ENCODE measurements at regions not wholly inside any gene's neighbourhood (a gene's known extent, or its start where the extent isn't known, plus 50 kb on each side); places are given as distances from the start of the nearest gene placed in this dataset.

DNA sequence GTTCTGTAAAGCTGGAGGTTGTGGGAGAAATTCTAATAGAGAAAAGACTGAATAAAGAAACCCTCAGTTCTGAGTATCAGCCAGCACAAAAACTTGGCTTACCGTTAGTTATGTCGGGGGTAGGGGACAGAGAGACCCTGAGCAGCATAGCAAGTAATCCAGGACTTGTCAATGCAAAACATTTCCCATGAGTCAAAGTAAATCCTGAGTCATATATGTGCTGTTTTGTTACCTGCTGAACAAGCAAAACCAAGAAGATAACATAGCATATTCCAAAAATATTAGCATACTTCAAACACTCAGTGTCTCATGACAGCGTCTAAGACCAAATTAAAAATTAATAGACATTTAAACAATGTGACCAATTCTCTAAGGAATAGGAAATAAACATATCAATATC is 75.1 kb upstream of the LUZP2 start:
- Histone ChIP-seq H3K4me3 (ENCODE audit: insufficient read depth, low read depth, low read length) (no peak overlapping the region), H3K36me3 (replicated peaks; ENCODE audit: control insufficient read depth, insufficient read depth, low read length) (no peaks in the 10 kb centered on the region), H3K27me3 (ENCODE audit: control insufficient read depth, insufficient read depth, low read length) (no peaks in the 10 kb centered on the region)
- no peak for DNase-seq

DNA sequence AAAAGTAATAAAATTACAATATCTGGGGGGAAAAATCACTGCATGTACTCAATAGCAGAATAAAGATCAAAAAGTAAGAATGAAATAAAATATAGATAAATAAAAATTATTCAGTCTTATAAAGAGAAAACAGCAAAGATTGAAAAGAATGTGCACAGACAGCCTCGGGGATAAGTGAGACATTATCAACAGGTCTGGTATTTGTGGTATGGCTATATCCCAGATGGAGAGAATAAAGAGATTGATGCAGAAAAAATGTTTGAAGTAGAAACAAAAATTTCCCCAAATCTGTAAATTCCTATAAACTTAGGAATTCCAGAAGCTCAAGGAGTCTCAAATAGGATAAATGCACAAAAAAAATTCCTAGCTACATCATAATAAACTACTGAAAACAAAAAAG is 74.5 kb upstream of the LUZP2 start:
- no peaks in the 10 kb centered on the region for H3K27me3 ChIP-seq (ENCODE audit: control insufficient read depth, insufficient read depth, low read length)
- no peak overlapping the region for H3K4me3 ChIP-seq (ENCODE audit: insufficient read depth, low read depth, low read length)
- H3K36me3 ChIP-seq (replicated peaks; ENCODE audit: control insufficient read depth, insufficient read depth, low read length): no peaks in the 10 kb centered on the region
- no peak for DNase-seq

DNA sequence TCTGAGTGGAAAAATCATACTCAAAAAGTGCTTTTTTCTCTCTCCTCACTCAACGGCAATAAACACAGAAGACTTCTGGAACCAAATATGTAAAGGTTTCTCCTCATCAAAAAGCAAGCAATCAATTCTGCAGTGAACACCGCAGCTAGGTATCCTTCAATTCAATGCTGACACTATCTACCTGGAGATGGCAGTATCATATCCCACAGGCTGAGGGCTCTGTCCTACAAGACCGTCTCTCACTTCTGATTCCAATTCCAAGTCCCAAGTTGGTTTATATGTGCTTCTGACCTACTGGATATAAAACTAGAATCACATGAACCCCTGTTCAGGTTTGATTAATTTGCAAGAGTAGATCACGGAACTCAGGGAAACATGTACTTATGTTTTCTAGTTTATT is 59.7 kb upstream of the LUZP2 start:
- no peaks in the 10 kb centered on the region for H3K36me3 ChIP-seq (replicated peaks; ENCODE audit: control insufficient read depth, insufficient read depth, low read length)
- no peak overlapping the region for H3K4me3 ChIP-seq (ENCODE audit: insufficient read depth, low read depth, low read length)
- H3K27me3 ChIP-seq (ENCODE audit: control insufficient read depth, insufficient read depth, low read length): no peaks in the 10 kb centered on the region
- DNase-seq: no peak

All from H7 (cell line).